Stimulated activated CD4-positive, alpha-beta T cell treated with anti-CD3 and anti-CD28 coated beads, Interleukin-15, amount 100 ng/mL, for 24 hours (primary cell): ENCODE measurements at regions not wholly inside any gene's neighbourhood (a gene's known extent, or its start where the extent isn't known, plus 50 kb on each side); places are given as distances from the start of the nearest gene placed in this dataset.
"Not testable (repeated sequence)": the region's sequence is repeated elsewhere in the genome, so short reads cannot be mapped to it uniquely, and the experiment has no call there.

ENCODE experiments used
- DNase-seq: peaks from one replicate; pipeline ENCODE4 v3.0.0-alpha.2; 2020

- no peak for DNase-seq
These were observed 395.2 kb downstream of the TFEC start for GRCh38 chr7:115635376-115635775.

GRCh38 chr7:115634633-115635032, 395.9 kb downstream of the TFEC start:
- no peak for DNase-seq

GRCh38 chr7:115632636-115633035, 397.9 kb downstream of the TFEC start:
- no peak for DNase-seq

- no peak for DNase-seq
These were observed 398.8 kb downstream of the TFEC start for GRCh38 chr7:115631782-115632181.

GRCh38 chr7:115630049-115630448, 400.5 kb downstream of the TFEC start:
- DNase-seq, result no peak

GRCh38 chr7:115618676-115619075, 411.9 kb downstream of the TFEC start:
- no peak for DNase-seq

GRCh38 chr7:115613836-115614235, 416.7 kb downstream of the TFEC start:
- DNase-seq, result no peak

- DNase-seq, result no peak
These were observed 427.1 kb downstream of the TFEC start for GRCh38 chr7:115603416-115603815.

- no peak for DNase-seq
These were observed 430.4 kb downstream of the TFEC start for GRCh38 chr7:115600207-115600606.

GRCh38 chr7:115599184-115599583, 431.4 kb downstream of the TFEC start:
- DNase-seq, result not testable (repeated sequence)

GRCh38 chr7:115597220-115597619, 433.3 kb downstream of the TFEC start:
- not testable (repeated sequence) for DNase-seq

- DNase-seq, result no peak
These were observed 437.5 kb downstream of the TFEC start for GRCh38 chr7:115593111-115593510.

- no peak for DNase-seq
These were observed 445.4 kb downstream of the TFEC start for GRCh38 chr7:115585015-115585718.

- DNase-seq, result no peak
These were observed 447.6 kb downstream of the TFEC start for GRCh38 chr7:115582956-115583355.

GRCh38 chr7:115578576-115578975, 452.0 kb downstream of the TFEC start:
- no peak for DNase-seq

- DNase-seq, result no peak
These were observed 455.8 kb downstream of the TFEC start for GRCh38 chr7:115574681-115575291.

GRCh38 chr7:115572111-115572510, 458.5 kb downstream of the TFEC start:
- no peak for DNase-seq

- no peak for DNase-seq
These were observed 469.0 kb downstream of the TFEC start for GRCh38 chr7:115561335-115562110.

- no peak for DNase-seq
These were observed 470.7 kb downstream of the TFEC start for GRCh38 chr7:115559877-115560276.

- no peak for DNase-seq
These were observed 472.4 kb downstream of the TFEC start for GRCh38 chr7:115558161-115558560.

- not testable (repeated sequence) for DNase-seq
These were observed 473.3 kb downstream of the TFEC start for GRCh38 chr7:115557296-115557695.

- DNase-seq, result no peak
These were observed 477.8 kb downstream of the TFEC start for GRCh38 chr7:115552766-115553165.

GRCh38 chr7:115549910-115550309, 480.7 kb downstream of the TFEC start:
- no peak for DNase-seq

- DNase-seq, result no peak
These were observed 481.8 kb downstream of the TFEC start for GRCh38 chr7:115548756-115549155.
